Sciatic nerve (tissue), 2 donors: ENCODE measurements at regions not wholly inside any gene's neighbourhood (a gene's known extent, or its start where the extent isn't known, plus 50 kb on each side); places are given as distances from the start of the nearest gene placed in this dataset.

Source experiments
- ATAC-seq: fragments of 200-7000 bp; cut with Tn5 transposase; one replicate; pipeline ENCODE4 v1.9.1; 2020; ENCODE audit warnings: mild to moderate bottlenecking, moderate library complexity
- DNase-seq: peaks from one replicate; pipeline ENCODE4 v3.0.0-alpha.2; 2020; ENCODE audit warnings: low spot score
- intact Hi-C: fragments of 100-400 bp; cut with DNase I; formaldehyde crosslinking; loops from one replicate; pipeline ENCODE4 v1.14.2; 2022
- donor health status: DM: no; HTN: no; CAD: no.
- donor health status: DM: no; HTN: no; CAD: no.

DNA sequence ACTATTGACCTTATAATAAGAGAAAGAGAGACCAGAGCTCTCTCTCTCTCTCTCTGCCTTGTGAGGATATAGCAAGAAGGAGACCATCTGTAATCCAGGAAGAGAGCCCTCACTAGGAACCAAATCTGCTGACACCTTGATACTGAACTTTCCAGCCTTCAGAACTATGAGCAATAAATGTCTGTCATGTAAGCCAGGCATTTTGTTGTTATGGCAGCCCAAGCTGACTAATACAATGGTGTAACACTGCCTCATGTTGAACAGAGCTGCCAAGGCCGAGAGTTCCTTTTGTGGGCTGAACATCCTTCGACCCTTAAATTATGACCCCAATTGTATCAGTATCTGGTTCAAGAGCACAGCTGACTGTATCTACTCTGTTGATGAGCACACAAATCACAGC is 108.0 kb downstream of the LRRC30 start:
- DNase-seq (no peak), ATAC-seq (no peak)
- intact Hi-C loops = no loop called here

DNA sequence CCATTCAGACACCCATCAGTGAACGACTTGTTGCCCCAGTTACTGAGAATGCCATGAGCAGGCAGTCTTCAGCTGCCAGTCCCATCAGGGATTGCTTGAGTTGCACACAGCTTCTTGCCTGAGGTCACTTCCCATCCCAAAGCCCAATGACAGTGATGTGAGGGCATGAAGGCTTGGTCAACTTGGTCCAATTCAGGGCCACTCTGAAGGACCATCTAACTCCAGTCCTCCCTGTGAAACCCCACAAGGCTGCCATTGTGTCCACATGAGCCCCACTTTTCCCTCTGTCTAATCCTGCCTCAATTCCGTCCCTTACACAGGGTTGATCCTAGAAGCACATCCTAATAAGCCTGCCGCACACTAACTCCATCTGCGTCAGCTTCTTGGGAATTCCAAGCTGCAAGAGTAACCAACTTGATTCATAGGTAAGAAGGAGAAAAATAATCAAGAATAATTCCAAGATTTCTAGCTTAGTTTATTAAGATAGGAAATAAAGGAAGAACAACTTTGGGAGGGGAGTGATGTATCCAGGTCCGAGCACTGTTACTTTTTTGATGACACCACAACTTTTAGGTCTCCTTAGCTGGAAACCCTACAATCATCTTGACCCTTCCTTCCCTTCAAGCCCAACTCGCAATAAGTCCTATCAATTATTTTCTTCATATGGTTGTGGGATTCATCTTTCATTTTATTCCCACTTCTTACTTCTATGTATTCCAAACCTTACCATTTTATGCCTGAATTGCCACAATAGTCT is 110.9 kb downstream of the LRRC30 start:
- no peak for ATAC-seq
- intact Hi-C loops = loop anchor here (10.0 kb wide), 1 partner anchor 463 kb away; no protein-coding TSS in a partner anchor
- DNase-seq = no peak

DNA sequence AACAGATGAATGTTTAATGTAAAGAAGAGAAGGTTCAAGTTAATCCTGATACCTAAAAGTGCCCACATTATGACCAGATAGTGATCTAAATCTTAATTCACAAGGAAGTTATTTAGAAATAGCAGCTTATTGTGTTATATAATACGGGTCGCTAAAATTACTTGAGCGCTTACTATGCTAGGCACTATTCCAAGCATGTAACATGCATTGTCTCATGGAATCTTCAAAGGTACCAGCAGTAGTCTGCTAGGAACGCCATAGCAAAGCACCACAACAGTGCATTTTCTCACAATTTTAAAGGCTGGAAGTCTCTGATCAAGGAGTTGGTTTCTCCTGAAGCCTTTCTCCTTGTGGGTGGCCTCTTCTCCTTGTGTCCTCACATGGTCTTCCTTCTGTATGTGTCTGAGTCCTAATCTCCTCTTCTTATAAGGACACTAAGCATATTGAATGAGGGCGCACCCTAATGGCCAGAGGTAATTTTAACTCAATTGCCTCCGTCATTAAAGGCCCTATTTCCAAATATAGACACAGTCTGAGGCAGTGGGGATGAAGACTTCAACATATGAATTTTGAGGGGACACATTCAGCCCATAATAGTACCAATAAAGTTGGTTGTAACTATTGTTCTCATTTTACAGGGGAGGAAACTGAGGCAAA is 118.4 kb downstream of the LRRC30 start:
- no peak for DNase-seq
- no peak for ATAC-seq
- intact Hi-C loops = loop anchor here (10.0 kb wide), 1 partner anchor 455 kb away; no protein-coding TSS in a partner anchor

DNA sequence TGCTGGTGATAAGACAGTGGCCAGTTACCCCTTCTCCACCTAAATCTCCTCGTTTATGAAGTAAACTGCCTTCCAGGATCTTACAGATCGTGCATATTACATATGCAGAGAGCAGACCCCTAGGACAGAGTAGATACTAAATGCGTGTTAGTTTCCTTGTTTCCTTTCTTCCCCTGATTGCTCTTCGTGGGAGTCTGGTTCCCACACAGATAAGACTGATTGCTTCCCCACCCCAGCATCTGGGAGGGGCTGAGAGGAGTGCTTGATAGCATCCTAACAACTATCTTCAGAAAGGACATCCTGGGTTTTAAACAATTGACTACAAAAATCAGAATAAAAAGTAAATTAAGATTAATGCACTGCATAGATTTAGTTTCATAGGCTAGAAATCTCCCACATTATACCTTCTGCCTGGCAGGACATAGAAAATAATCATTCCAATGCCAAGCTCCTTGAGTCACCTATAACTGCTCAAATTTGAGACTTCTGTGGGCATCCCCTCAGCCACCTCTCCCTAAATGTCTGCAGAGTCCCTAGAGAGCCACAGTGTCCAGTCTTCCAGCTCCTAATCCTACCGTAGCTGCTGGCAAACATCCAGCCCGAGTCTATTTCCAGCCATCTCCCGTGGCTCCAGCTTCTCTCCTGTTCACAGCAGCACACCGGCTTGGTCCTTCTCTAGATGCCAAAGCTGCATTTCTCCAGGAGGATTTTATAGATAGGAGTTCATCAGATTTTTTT is 128.3 kb downstream of the LRRC30 start:
- ATAC-seq (no peak), DNase-seq (no peak)
- intact Hi-C loops = no loop called here

DNA sequence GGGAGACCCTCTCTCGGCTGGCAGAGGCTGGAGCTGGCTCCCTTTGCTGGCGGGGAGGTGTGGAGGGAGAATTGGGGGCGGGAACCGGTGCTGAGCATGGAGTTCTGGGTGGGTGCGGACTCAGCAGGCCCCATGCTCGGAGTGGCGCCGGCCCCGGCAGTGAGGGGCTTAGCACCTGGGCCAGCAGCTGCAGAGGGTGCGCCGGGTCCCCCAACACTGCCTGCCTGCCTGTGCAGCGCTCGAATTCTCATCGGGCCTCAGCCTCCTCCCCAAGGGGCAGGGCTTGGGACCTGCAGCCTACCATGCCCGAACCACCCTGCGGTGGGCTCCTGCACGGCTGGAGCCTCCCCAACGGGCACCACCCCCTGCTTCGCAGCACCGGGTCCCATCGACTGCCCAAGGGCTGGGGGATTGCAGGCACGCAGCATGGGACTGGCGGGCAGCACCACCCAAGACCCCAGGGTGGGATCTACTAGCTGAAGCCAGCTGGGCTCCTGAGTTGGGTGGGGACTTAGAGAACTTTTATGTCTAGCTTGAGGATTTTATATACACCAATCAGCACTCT is 129.8 kb downstream of the LRRC30 start:
- intact Hi-C loops = no loop called here
- ATAC-seq (peak; percentile 20), DNase-seq (no peak)

DNA sequence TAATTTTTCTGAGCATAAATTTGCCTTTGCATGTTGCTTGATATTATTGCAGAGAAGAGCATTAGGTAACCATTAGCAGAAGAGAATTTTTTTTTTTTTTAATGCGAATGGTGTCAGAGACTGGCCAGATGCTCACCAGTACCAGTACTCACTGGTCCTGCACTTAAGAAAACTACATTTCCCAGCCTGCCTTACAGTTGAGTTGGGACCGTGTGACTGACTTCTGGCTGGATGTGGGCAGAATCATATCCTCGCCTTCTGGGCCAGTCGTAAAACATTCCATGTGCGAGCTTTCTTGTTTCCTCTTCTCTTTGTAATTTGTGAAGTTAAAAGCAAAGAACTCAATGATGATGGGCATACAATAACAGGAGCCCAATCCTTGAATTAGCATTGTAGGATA is 132.4 kb downstream of the LRRC30 start:
- ATAC-seq = no peak
- no peak for DNase-seq
- intact Hi-C loops = no loop called here

GRCh38 chr18:7366597-7366996 is 135.7 kb downstream of the LRRC30 start:
- intact Hi-C loops = no loop called here
- DNase-seq (no peak), ATAC-seq (no peak)

DNA sequence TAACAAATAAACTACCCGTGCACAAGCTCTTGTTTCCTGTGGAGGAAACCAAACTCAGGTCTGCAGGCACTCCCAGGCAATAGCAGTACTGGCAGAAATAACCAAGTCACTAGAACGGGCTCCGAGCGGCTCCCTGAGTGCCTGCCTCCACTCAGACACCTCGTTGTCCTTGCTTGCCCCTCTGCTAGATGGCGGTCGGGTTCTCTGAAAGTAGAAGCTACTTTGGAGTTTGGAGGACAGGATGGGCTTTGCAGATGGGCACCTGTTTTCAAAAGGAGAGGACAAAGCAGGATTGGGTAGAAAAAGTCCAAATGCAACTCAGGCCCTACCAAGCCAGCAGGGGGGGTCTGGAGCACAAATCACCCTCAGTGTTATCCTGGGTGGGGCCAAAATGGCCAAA is 136.4 kb downstream of the LRRC30 start:
- intact Hi-C loops = no loop called here
- ATAC-seq (no peak), DNase-seq (no peak)

DNA sequence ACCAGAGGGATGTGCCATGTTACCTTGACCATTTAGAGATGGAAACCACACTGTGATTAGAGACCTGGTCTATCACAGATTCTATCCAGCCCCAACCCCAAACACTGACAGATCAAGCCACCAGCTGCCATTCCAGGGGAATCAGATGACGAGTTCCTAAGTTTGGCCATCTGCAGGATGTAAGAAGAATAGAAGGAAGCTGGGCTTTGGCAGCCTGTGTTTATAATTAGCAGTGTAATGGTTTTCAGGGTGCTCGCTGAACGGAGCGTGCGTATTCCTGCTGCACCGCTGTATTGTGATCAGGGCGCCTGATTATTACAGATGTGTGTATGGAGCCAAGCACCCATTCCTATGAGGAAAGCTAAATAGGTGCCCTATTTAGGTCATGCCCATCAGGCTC is 138.1 kb downstream of the LRRC30 start:
- intact Hi-C loops = no loop called here

GRCh38 chr18:7370375-7370774 is 139.5 kb downstream of the LRRC30 start:
- DNase-seq = no peak
- intact Hi-C loops = no loop called here
- no peak for ATAC-seq

More for the DNA sequence above, 138.1 kb downstream of the LRRC30 start:
- DNase-seq (no peak), ATAC-seq (no peak)

GRCh38 chr18:7370802-7371201 is 139.9 kb downstream of the LRRC30 start:
- ATAC-seq = peak; percentile 69
- intact Hi-C loops = no loop called here
- DNase-seq = no peak

GRCh38 chr18:7373441-7373840 is 142.6 kb downstream of the LRRC30 start:
- ATAC-seq (no peak), DNase-seq (no peak)
- intact Hi-C loops = no loop called here

DNA sequence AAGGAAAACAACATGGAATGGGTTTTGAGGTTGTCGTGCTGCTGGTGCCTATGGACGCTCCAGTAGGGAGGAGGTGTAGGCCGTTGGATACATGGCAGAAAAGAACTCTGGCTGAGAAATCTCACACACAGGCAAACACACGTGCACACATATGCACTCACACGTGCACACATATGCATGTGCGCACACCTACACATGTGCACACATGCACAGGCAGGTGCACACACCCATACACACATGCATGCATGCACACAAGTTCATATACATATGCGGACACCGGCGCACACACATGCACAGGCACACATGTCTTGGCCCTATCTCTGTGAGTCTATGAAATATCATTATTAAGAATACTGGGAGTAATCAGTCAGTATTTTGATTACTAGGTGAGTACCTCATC is 150.4 kb downstream of the LRRC30 start:
- intact Hi-C loops = no loop called here
- DNase-seq (no peak), ATAC-seq (no peak)

DNA sequence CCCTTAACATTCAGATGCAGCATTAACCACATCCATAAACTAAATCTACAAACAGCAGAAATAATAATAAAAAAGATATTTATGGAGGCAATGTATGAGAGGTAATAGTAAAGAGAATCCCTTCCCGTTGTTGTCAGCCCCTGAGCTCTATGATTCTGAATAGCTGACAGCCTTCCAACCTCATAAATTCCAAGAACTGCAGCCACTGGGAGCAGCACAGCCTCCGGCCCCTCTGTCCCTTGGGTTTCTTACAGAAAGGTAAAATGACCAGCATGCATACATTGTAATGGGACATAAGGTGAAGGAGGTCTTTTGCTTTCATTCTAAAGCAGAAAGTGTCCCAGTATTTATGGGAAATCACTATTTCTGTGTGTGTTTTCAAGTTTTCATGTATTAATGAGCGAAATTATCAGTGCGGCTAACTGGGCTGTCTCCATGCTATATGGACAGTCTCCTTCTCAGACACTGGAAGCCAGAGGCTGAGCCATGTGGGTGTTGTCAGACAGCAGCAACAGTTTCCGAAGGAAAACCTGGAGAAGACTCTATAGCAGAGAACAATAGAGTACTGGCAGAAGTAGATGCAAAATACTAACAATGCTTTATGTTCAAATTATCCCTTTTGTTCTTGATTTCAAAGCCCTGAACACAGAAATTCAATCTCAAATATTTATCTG is 151.6 kb downstream of the LRRC30 start:
- ATAC-seq (no peak), DNase-seq (no peak)
- intact Hi-C loops = no loop called here

DNA sequence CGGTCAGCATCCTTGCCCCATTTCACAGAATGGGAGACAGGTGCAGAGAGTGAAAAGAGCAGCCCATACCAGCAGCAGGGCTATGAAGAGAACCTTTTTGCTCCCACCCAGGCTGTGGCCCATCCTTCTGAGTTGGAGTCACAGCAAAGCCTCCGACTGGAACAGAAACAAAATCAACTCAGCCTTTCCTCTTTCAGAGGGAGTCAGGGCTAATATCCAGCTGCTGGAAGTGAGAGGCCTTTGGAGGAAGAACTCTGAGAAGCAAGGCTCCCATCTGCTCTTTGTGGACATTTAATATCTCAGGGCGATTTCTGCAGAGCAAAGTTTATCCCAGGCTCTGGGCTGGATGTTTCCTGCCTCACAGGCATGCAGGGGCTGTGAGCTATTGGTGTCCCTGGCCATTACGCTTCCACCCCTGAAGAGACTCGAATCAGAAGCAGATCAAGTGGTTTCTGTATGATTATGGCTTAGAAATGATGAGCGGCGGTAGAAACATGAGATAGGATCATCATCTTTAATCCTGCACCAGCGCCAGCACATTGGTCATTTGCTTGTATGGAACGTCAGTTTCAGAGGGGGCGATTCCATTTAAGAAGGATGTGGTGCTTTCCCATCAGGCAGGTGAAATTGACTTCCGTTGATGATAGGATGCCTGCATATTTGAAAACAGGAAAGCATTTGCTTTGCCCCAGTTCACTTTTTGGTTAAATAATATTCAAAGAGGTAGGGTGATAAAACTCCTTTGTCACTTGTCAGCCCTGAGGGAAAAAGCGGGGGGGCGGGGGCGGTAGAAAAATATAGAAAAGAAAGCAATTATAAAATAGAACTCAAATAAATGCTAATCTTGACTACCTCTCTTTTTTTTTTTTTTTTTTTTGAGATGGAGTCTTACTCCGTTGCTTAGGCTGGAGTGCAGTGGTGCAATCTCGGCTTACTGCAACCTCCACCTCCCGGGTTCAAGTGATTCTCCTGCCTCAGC is 152.4 kb downstream of the LRRC30 start:
- peak; percentile 13 for ATAC-seq
- DNase-seq = no peak
- intact Hi-C loops = no loop called here

DNA sequence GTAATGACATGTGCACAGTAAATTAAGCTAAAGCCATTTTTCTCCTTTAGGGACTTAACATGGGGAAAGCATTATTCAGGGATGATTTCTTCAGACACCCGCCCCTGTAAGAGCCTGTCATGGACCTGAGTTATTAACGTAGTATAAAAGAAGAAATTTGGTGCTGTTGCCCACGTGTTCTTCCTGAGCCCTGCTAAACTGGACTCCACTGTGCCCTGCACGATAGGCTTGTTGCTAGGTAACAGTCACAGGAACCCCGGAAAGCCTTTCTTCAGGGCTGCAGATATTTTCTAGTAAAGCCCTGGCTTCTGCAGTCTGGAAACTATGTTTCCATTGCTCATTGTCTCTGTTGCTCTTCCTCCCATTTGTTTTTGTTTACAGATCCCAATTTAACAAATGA is 157.9 kb downstream of the LRRC30 start:
- intact Hi-C loops = no loop called here
- ATAC-seq (no peak), DNase-seq (no peak)

GRCh38 chr18:7390731-7391492 is 160.0 kb downstream of the LRRC30 start:
- intact Hi-C loops = no loop called here
- no peak for DNase-seq
- peak; percentile 85 for ATAC-seq
